ENCODE measurements at regions not wholly inside any gene's neighbourhood (a gene's known extent, or its start where the extent isn't known, plus 50 kb on each side); places are given as distances from the start of the nearest gene placed in this dataset.

DNA sequence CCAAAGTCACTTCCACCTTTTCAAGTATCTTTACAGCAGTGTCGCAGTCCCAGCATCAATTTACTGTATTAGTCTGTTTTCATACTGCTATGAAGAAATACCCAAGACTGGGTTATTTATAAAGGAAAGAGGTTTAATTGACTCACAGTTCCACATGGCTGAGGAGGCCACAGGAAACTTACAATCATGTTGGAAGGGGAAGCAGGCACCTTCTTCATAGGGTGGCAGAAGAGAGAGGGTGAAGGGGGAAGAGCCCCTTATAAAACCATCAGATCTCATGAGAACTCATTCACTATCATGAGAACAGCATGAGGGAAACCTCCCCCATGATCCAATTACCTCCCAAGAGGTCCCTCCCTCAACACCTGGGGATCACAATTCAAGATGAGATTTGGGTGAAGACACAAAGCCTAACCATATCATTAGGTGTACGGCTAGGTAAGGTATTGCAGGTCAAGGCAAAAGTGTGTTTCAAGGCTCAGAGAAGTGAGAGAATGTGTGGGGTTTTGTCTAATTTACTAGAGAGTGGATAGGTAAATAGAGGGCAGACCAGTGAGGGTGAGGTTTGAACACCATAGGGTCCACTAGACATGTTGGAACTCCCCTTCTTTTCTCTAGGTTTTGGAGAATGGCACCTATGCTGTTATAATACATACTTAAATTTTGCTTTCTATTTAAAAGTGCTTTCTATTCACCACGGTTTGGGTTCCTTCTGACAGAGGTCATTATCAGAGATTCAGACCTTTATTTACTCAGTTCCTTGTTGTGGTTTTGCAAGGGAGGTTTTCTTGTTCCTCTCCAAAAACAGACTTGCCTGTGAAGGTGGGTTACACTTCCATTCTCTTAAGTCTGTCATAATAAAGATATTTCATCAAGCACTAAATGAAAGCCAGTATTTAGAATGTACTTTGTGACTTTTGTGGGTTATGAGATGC is 186.6 kb downstream of the CPEB2 start:
- Histone ChIP-seq H3K36me3 (no peaks in the 10 kb centered on the region), H3K9me3 (no peaks in the 10 kb centered on the region), H3K4me1 (ENCODE audit: control insufficient read depth in 1 of 2, insufficient read depth in 1 of 2, low read depth in 1 of 2, low read length in 1 of 2) (peaks cover 8 to 13% of the 10 kb centered on the region in 2 experiments), H3K4me3 (ENCODE audit: low read depth in 1 of 2, low read length in 1 of 2) (no peak overlapping the region), H3K27ac (no peak overlapping the region), H3K27me3 (no peaks in the 10 kb centered on the region)
- no peak for TF ChIP-seq CTCF (IDR thresholded peaks at IDR 0.05)

DNA sequence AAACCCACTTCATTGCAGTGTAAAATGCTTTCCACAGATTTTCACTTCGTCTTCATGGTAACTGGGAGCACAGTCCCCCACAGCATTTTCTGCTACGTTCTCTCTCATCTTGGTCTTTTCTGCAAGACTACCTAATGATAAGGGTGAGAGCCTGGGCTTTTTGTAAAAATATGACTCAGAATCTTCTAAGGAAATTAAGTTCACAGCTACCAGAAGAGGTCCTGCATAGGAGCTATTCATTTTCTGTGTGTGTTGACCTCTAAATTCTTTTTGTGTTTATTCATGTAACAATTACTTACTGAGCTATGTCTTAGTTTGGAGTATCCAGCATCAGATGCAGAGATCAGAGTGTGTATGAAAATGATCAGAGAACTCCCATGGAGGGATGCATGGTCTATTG is 192.2 kb downstream of the CPEB2 start:
- Histone ChIP-seq H3K27ac (no peak overlapping the region), H3K36me3 (no peaks in the 10 kb centered on the region), H3K9me3 (no peaks in the 10 kb centered on the region), H3K4me1 (ENCODE audit: control insufficient read depth in 1 of 2, insufficient read depth in 1 of 2, low read depth in 1 of 2, low read length in 1 of 2) (no peaks in the 10 kb centered on the region), H3K4me3 (ENCODE audit: low read depth in 1 of 2, low read length in 1 of 2) (no peak overlapping the region), H3K27me3 (no peaks in the 10 kb centered on the region)
- no peak for TF ChIP-seq CTCF (IDR thresholded peaks at IDR 0.05)

GRCh38 chr4:15197005-15197404 is 194.7 kb downstream of the CPEB2 start:
- H3K27me3 ChIP-seq: no peaks in the 10 kb centered on the region
- H3K27ac ChIP-seq: no peak overlapping the region
- no peak for TF ChIP-seq CTCF (IDR thresholded peaks at IDR 0.05)
- H3K36me3 ChIP-seq: no peaks in the 10 kb centered on the region
- no peak overlapping the region for H3K4me3 ChIP-seq (ENCODE audit: low read depth in 1 of 2, low read length in 1 of 2)
- no peaks in the 10 kb centered on the region for H3K9me3 ChIP-seq
- no peaks in the 10 kb centered on the region for H3K4me1 ChIP-seq (ENCODE audit: control insufficient read depth in 1 of 2, insufficient read depth in 1 of 2, low read depth in 1 of 2, low read length in 1 of 2)

- Histone ChIP-seq H3K27ac (no peak overlapping the region), H3K36me3 (no peaks in the 10 kb centered on the region), H3K27me3 (no peaks in the 10 kb centered on the region), H3K4me1 (ENCODE audit: control insufficient read depth in 1 of 2, insufficient read depth in 1 of 2, low read depth in 1 of 2, low read length in 1 of 2) (no peaks in the 10 kb centered on the region), H3K9me3 (no peaks in the 10 kb centered on the region), H3K4me3 (ENCODE audit: low read depth in 1 of 2, low read length in 1 of 2) (no peak overlapping the region)
- TF ChIP-seq CTCF (IDR thresholded peaks at IDR 0.05): no peak
Measured at GRCh38 chr4:15198070-15198727, 195.9 kb downstream of the CPEB2 start.

DNA sequence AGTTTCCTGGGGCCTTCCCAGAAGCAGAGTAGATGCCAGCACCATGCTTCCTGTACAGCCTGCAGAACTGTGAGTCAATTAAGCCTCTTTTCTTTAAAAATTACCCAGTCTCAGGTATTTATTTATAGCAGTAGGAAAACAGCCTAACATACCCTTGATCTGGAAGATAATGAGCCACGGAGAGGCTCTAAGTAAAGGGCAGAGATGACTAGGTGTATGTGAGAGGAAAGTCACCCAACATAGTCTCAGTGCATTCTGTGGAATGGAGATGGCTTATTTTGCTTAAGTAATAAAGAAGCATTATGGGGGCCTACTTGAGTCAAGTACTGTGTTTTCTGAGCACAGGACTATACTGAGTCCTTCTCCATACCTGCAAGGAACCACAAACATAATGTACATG is 199.5 kb downstream of the CPEB2 start:
- H3K4me1 ChIP-seq (ENCODE audit: control insufficient read depth in 1 of 2, insufficient read depth in 1 of 2, low read depth in 1 of 2, low read length in 1 of 2): no peaks in the 10 kb centered on the region
- TF ChIP-seq CTCF (IDR thresholded peaks at IDR 0.05): no peak

More for the DNA sequence above, 199.5 kb downstream of the CPEB2 start:
- H3K9me3 ChIP-seq: peaks cover 4% of the 10 kb centered on the region
- H3K27me3 ChIP-seq: no peaks in the 10 kb centered on the region
- no peak overlapping the region for H3K4me3 ChIP-seq (ENCODE audit: low read depth in 1 of 2, low read length in 1 of 2)
- no peaks in the 10 kb centered on the region for H3K36me3 ChIP-seq
- H3K27ac ChIP-seq: no peak overlapping the region

All from neutrophil (primary cell).